Ovary (tissue), 3 donors: ENCODE measurements at regions not wholly inside any gene's neighbourhood (a gene's known extent, or its start where the extent isn't known, plus 50 kb on each side); places are given as distances from the start of the nearest gene placed in this dataset.

Source experiments
- EP300 ChIP-seq: sonication (generic); formaldehyde crosslinking; IDR thresholded peaks from one replicate; pipeline ENCODE4 v1.6.1; 2017; ENCODE audit warnings: antibody characterized with exemption
- POLR2A ChIP-seq: fragments of 450-650 bp; IDR thresholded peaks from one replicate; pipeline ENCODE4 v1.6.1; 2017; ENCODE audit warnings: antibody characterized with exemption, mild to moderate bottlenecking, moderate library complexity
- TF ChIP-seq, protein P1 (sequence below), 3 donors: fragments of 450-650 bp in 2 of 3; fragments of 200-600 bp in 1 of 3; IDR thresholded peaks; one replicate each; pipeline versions ENCODE4 v1.5.1 to v1.8.0; 2016 to 2022; ENCODE audit warnings: antibody characterized with exemption in 3 of 3, mild to moderate bottlenecking in 1 of 3
- donor health status: DM: no; HTN: no; CAD: no.

DNA sequence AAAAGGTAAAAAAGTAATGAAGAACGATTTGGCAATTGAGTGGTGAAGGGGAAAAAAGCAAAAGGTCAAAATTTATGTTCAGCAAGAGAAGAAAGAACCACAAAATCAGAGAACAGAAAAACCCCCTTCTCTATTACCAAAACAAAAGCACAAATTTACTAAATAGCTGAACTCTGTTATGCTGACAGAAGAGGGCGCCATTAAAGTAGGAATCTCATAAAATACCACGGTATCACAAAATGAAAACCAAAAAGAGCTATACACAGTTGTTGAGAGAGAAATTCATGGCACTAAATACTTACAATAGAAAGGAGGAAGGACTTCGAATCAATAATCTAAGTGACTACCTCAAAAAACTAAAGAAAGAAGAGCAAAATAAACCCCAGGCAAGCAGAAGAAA lies 69.6 kb upstream of the CXorf66 start:
- TF ChIP-seq, protein P1, sequence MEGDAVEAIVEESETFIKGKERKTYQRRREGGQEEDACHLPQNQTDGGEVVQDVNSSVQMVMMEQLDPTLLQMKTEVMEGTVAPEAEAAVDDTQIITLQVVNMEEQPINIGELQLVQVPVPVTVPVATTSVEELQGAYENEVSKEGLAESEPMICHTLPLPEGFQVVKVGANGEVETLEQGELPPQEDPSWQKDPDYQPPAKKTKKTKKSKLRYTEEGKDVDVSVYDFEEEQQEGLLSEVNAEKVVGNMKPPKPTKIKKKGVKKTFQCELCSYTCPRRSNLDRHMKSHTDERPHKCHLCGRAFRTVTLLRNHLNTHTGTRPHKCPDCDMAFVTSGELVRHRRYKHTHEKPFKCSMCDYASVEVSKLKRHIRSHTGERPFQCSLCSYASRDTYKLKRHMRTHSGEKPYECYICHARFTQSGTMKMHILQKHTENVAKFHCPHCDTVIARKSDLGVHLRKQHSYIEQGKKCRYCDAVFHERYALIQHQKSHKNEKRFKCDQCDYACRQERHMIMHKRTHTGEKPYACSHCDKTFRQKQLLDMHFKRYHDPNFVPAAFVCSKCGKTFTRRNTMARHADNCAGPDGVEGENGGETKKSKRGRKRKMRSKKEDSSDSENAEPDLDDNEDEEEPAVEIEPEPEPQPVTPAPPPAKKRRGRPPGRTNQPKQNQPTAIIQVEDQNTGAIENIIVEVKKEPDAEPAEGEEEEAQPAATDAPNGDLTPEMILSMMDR (IDR thresholded peaks at IDR 0.05) = no peak
- TF ChIP-seq POLR2A (no peak), EP300 (no peak)
